NB4 (cell line): ENCODE measurements at regions not wholly inside any gene's neighbourhood (a gene's known extent, or its start where the extent isn't known, plus 50 kb on each side); places are given as distances from the start of the nearest gene placed in this dataset.

ENCODE experiments used
- DNase-seq: peaks from one replicate; pipeline ENCODE4 v3.0.0; 2010; ENCODE audit warnings: low read depth
- H3K4me3 ChIP-seq: one replicate; pipeline ENCODE4 v1.5.1; 2011; ENCODE audit warnings: mild to moderate bottlenecking, low read depth, low read length, moderate library complexity
- CTCF ChIP-seq: IDR thresholded peaks from one replicate; pipeline ENCODE4 v1.5.1; 2012; ENCODE audit warnings: low read depth, low read length
- MAX ChIP-seq: IDR thresholded peaks from 2 replicates; pipeline ENCODE4 v1.6.1; 2011; ENCODE audit warnings: low read depth, low read length
- MYC ChIP-seq: IDR thresholded peaks from 2 replicates; pipeline ENCODE4 v1.6.1; 2011; ENCODE audit warnings: low read depth, low read length
- POLR2A ChIP-seq: IDR thresholded peaks from 2 replicates; pipeline ENCODE4 v1.6.1; 2011; ENCODE audit warnings: mild to moderate bottlenecking; ENCODE audit not compliant: insufficient read length; ENCODE audit errors: extremely low read depth

GRCh38 chrX:926070-926469 is 286.4 kb downstream of the CRLF2 start:
- H3K4me3 ChIP-seq = no peak overlapping the region
- DNase-seq = no peak
- no peak for TF ChIP-seq CTCF

GRCh38 chrX:925652-926061 is 286.8 kb downstream of the CRLF2 start:
- TF ChIP-seq CTCF (no peak), MAX (no peak)
- no peak for DNase-seq
- H3K4me3 ChIP-seq = no peak overlapping the region

GRCh38 chrX:925094-925493 is 287.4 kb downstream of the CRLF2 start:
- no peak overlapping the region for H3K4me3 ChIP-seq
- no peak for TF ChIP-seq MAX
- TF ChIP-seq MYC = no peak
- TF ChIP-seq CTCF = no peak
- no peak for TF ChIP-seq POLR2A
- DNase-seq = no peak

GRCh38 chrX:924017-924416 is 288.4 kb downstream of the CRLF2 start:
- no peak overlapping the region for H3K4me3 ChIP-seq
- TF ChIP-seq MAX (no peak), POLR2A (no peak), CTCF (no peak), MYC (no peak)
- no peak for DNase-seq

GRCh38 chrX:920234-920799 is 289.7 kb downstream of the SHOX start:
- DNase-seq = no peak
- TF ChIP-seq POLR2A (no peak), CTCF (no peak), MYC (no peak), MAX (no peak)
- no peak overlapping the region for H3K4me3 ChIP-seq

- DNase-seq = no peak
- no peak for TF ChIP-seq MYC
- no peak for TF ChIP-seq POLR2A
- TF ChIP-seq CTCF = no peak
- TF ChIP-seq MAX = no peak
- no peak overlapping the region for H3K4me3 ChIP-seq
These were observed 285.6 kb downstream of the SHOX start for GRCh38 chrX:916230-916599.
